H9 (cell line): ENCODE measurements at regions not wholly inside any gene's neighbourhood (a gene's known extent, or its start where the extent isn't known, plus 50 kb on each side); places are given as distances from the start of the nearest gene placed in this dataset.

Source experiments
- DNase-seq: peaks from one replicate; pipeline ENCODE4 v3.0.0-alpha.2; 2017
- H2AFZ ChIP-seq: one replicate; pipeline ENCODE4 v1.6.1; 2013; ENCODE audit warnings: mild to moderate bottlenecking, low read length, control low read depth, moderate library complexity
- H2AK5ac ChIP-seq: 2 replicates; pipeline ENCODE4 v1.6.1; 2013; ENCODE audit warnings: low read length, control low read depth, mixed read lengths; ENCODE audit not compliant: insufficient read length
- H2BK120ac ChIP-seq: one replicate; pipeline ENCODE4 v1.6.1; 2013; ENCODE audit warnings: low read depth, mild to moderate bottlenecking, low read length, control low read depth, inconsistent platforms; ENCODE audit not compliant: poor library complexity, severe bottlenecking
- H2BK12ac ChIP-seq: 2 replicates; pipeline ENCODE4 v1.6.1; 2013; ENCODE audit warnings: low read length, control low read depth, mixed read lengths, low read depth; ENCODE audit not compliant: insufficient read length
- H2BK15ac ChIP-seq: 2 replicates; pipeline ENCODE4 v1.6.1; 2013; ENCODE audit warnings: low read depth, low read length, control low read depth
- H2BK20ac ChIP-seq: one replicate; pipeline ENCODE4 v1.6.1; 2013; ENCODE audit warnings: low read depth, mild to moderate bottlenecking, low read length, control low read depth, inconsistent platforms; ENCODE audit not compliant: poor library complexity, severe bottlenecking
- H2BK5ac ChIP-seq: 2 replicates; pipeline ENCODE4 v1.6.1; 2013; ENCODE audit warnings: low read length, control low read depth, mixed read lengths; ENCODE audit not compliant: insufficient read length
- H3K14ac ChIP-seq: 2 replicates; pipeline ENCODE4 v1.6.1; 2013; ENCODE audit warnings: low read length, control low read depth; ENCODE audit not compliant: insufficient read depth
- H3K18ac ChIP-seq: 2 replicates; pipeline ENCODE4 v1.6.1; 2013; ENCODE audit warnings: low read depth, mild to moderate bottlenecking, mixed read lengths, low read length, control low read depth; ENCODE audit not compliant: insufficient read length
- H3K23ac ChIP-seq: 2 replicates; pipeline ENCODE4 v1.6.1; 2013; ENCODE audit warnings: low read length, control low read depth, mixed read lengths, low read depth; ENCODE audit not compliant: insufficient read length
- H3K23me2 ChIP-seq: 2 replicates; pipeline ENCODE4 v1.6.1; 2013; ENCODE audit warnings: low read depth, mild to moderate bottlenecking, mixed read lengths, low read length, control low read depth; ENCODE audit not compliant: insufficient read length, poor library complexity, severe bottlenecking
- H3K27ac ChIP-seq: 2 replicates; pipeline ENCODE4 v1.5.1; 2013; ENCODE audit warnings: low read length, control low read depth, mixed read lengths, low read depth; ENCODE audit not compliant: insufficient read length
- H3K27me3 ChIP-seq: 2 replicates; pipeline ENCODE4 v1.6.1; 2013; ENCODE audit warnings: low read length, control low read depth, inconsistent platforms; ENCODE audit not compliant: insufficient read depth
- H3K4ac ChIP-seq: 2 replicates; pipeline ENCODE4 v1.6.1; 2013; ENCODE audit warnings: low read depth, mild to moderate bottlenecking, control low read depth, inconsistent platforms, low read length, moderate library complexity
- H3K4me1 ChIP-seq: 2 replicates; pipeline ENCODE4 v1.6.1; 2013; ENCODE audit warnings: low read length, control low read depth, inconsistent platforms; ENCODE audit not compliant: insufficient read depth
- H3K4me2 ChIP-seq: 2 replicates; pipeline ENCODE4 v1.6.1; 2013; ENCODE audit warnings: low read length, control low read depth, mixed read lengths; ENCODE audit not compliant: insufficient read length, insufficient read depth
- H3K56ac ChIP-seq: 2 replicates; pipeline ENCODE4 v1.6.1; 2013; ENCODE audit warnings: low read depth, mild to moderate bottlenecking, mixed read lengths, low read length, control low read depth; ENCODE audit not compliant: insufficient read length
- H3K79me1 ChIP-seq: 2 replicates; pipeline ENCODE4 v1.6.1; 2013; ENCODE audit warnings: low read depth, mild to moderate bottlenecking, moderate library complexity, low read length, control low read depth, inconsistent platforms; ENCODE audit not compliant: insufficient read depth, poor library complexity, severe bottlenecking
- H3K79me2 ChIP-seq: 2 replicates; pipeline ENCODE4 v1.6.1; 2013; ENCODE audit warnings: low read length, control low read depth, inconsistent platforms; ENCODE audit not compliant: insufficient read depth
- H3K9ac ChIP-seq: 2 replicates; pipeline ENCODE4 v1.6.1; 2013; ENCODE audit warnings: low read length, control low read depth, mixed read lengths; ENCODE audit not compliant: insufficient read length; ENCODE audit errors: extremely low read depth
- H3K9me3 ChIP-seq: one replicate; pipeline ENCODE4 v1.6.1; 2013; ENCODE audit warnings: low read depth, low read length, inconsistent platforms; ENCODE audit not compliant: control insufficient read depth
- H3T11ph ChIP-seq: one replicate; pipeline ENCODE4 v1.6.1; 2013; ENCODE audit warnings: mild to moderate bottlenecking, low read length, control low read depth, inconsistent platforms
- H4K20me1 ChIP-seq: one replicate; pipeline ENCODE4 v1.6.1; 2013; ENCODE audit not compliant: control insufficient read depth, insufficient read length, insufficient read depth
- H4K5ac ChIP-seq: 2 replicates; pipeline ENCODE4 v1.6.1; 2013; ENCODE audit warnings: low read depth, mild to moderate bottlenecking, mixed read lengths, low read length, control low read depth; ENCODE audit not compliant: insufficient read length
- H4K8ac ChIP-seq: replicated peaks from 2 replicates; pipeline ENCODE4 v1.6.1; 2013; ENCODE audit warnings: low read length, control low read depth, mixed read lengths, low read depth; ENCODE audit not compliant: insufficient read length
- H4K91ac ChIP-seq: 2 replicates; pipeline ENCODE4 v1.6.1; 2013; ENCODE audit warnings: low read depth, mild to moderate bottlenecking, moderate library complexity, mixed read lengths, low read length, control low read depth; ENCODE audit not compliant: insufficient read length
- H3K27ac Mint-ChIP-seq, 3 experiments: 2 replicates in 2 of 3; 3 replicates in 1 of 3; pipeline ENCODE4 v1.8.0; 2020 to 2021; ENCODE audit warnings: mixed read lengths in 3 of 3, mild to moderate bottlenecking in 1 of 3, moderate library complexity in 1 of 3
- H3K27me3 Mint-ChIP-seq: 2 replicates; pipeline ENCODE4 v1.8.0; 2021; ENCODE audit warnings: low read depth, mild to moderate bottlenecking, moderate library complexity, mixed read lengths
- H3K36me3 Mint-ChIP-seq, 3 experiments: 2 replicates in 2 of 3; 3 replicates in 1 of 3; pipeline ENCODE4 v1.8.0; 2020 to 2021; ENCODE audit warnings: low read depth in 3 of 3, mixed read lengths in 3 of 3; ENCODE audit not compliant: insufficient read depth in 1 of 3
- H3K4me1 Mint-ChIP-seq, 2 experiments: 2 replicates each; pipeline ENCODE4 v1.8.0; 2020; ENCODE audit warnings: mixed read lengths in 2 of 2
- H3K4me3 Mint-ChIP-seq, 2 experiments: 2 replicates in 1 of 2; 3 replicates in 1 of 2; pipeline ENCODE4 v1.8.0; 2020 to 2021; ENCODE audit warnings: mild to moderate bottlenecking in 2 of 2, mixed read lengths in 2 of 2, moderate library complexity in 1 of 2
- H3K9me3 Mint-ChIP-seq, 2 experiments: 2 replicates in 1 of 2; 3 replicates in 1 of 2; pipeline ENCODE4 v1.8.0; 2020; ENCODE audit warnings: mild to moderate bottlenecking in 2 of 2, mixed read lengths in 2 of 2, moderate library complexity in 1 of 2
- WGBS: extraction: QIAGEN DNeasy Blood & Tissue Kit; methylation state at CpG from one replicate; pipeline ENCODE4 v1.1.7; 2013; ENCODE audit warnings: missing lambda C conversion rate, low lambda C conversion rate, mixed read lengths; ENCODE audit not compliant: insufficient read length; ENCODE audit errors: extremely low coverage; 5-methylcytosine and 5-hydroxymethylcytosine counted together
- TF ChIP-seq, protein P1 (sequence below): fragments of 200-600 bp; sonication (generic); conservative IDR thresholded peaks from 3 replicates; pipeline ENCODE4 v1.8.0; 2021; ENCODE audit warnings: antibody characterized with exemption, mild to moderate bottlenecking

DNA sequence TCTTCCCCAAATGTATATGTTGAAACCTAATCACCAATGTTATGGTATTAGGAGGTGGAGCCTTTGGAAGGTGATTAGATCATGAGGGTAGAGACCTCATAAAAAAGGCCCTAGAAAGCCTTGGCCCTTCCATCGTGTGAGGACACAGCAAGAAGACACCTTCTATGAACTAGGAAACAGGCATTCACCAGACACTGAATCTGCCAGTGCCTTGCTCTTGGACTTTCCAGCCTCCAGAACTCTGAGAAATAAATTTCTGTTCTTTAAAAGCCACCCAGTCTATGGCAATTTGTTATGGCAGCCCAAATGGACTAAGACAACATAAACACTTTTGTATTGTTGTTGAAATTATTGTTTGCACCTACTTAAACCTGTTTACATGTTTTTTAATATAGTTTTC is 221.8 kb upstream of the RPS6KA3 start:
- Histone ChIP-seq H3K23me2 (no peaks in the 10 kb centered on the region), H2AFZ (no peak overlapping the region), H2BK12ac (no peak overlapping the region), H4K20me1 (no peaks in the 10 kb centered on the region), H2BK15ac (no peak overlapping the region), H3K79me2 (no peaks in the 10 kb centered on the region), H3K23ac (no peak overlapping the region), H3K79me1 (no peaks in the 10 kb centered on the region), H3K4me2 (no peak overlapping the region), H3K56ac (no peak overlapping the region), H4K91ac (no peak overlapping the region), H3K27me3 (no peaks in the 10 kb centered on the region), H4K5ac (no peak overlapping the region), H4K8ac (no peak overlapping the region), H2BK20ac (no peak overlapping the region), H3K4ac (no peak overlapping the region), H3K27ac (no peak overlapping the region), H3K9me3 (peaks cover 26% of the 10 kb centered on the region), H3K4me1 (no peaks in the 10 kb centered on the region), H3K18ac (no peak overlapping the region), H2BK120ac (no peak overlapping the region), H3K14ac (no peak overlapping the region), H3K9ac (no peak overlapping the region), H3T11ph (no peak overlapping the region), H2BK5ac (no peak overlapping the region), H2AK5ac (no peak overlapping the region)
- H3K27ac Mint-ChIP-seq, result no peak overlapping the region
- H3K36me3 Mint-ChIP-seq, result no peaks in the 10 kb centered on the region; a peak in 2 of 7 replicates
- H3K4me3 Mint-ChIP-seq, result no peak overlapping the region
- no peaks in the 10 kb centered on the region for H3K4me1 Mint-ChIP-seq
- H3K27me3 Mint-ChIP-seq, result peaks cover 8% of the 10 kb centered on the region
- no CpG with 5 or more reads among the region's 1 CpG for WGBS
- TF ChIP-seq, protein P1, sequence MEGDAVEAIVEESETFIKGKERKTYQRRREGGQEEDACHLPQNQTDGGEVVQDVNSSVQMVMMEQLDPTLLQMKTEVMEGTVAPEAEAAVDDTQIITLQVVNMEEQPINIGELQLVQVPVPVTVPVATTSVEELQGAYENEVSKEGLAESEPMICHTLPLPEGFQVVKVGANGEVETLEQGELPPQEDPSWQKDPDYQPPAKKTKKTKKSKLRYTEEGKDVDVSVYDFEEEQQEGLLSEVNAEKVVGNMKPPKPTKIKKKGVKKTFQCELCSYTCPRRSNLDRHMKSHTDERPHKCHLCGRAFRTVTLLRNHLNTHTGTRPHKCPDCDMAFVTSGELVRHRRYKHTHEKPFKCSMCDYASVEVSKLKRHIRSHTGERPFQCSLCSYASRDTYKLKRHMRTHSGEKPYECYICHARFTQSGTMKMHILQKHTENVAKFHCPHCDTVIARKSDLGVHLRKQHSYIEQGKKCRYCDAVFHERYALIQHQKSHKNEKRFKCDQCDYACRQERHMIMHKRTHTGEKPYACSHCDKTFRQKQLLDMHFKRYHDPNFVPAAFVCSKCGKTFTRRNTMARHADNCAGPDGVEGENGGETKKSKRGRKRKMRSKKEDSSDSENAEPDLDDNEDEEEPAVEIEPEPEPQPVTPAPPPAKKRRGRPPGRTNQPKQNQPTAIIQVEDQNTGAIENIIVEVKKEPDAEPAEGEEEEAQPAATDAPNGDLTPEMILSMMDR, result no peak
- no peak for DNase-seq
- peaks cover 56 to 67% of the 10 kb centered on the region in 2 experiments for H3K9me3 Mint-ChIP-seq
